ENCODE measurements at regions not wholly inside any gene's neighbourhood (a gene's known extent, or its start where the extent isn't known, plus 50 kb on each side); places are given as distances from the start of the nearest gene placed in this dataset.

- DNase-seq = no peak
Measured at GRCh38 chr10:130747946-130748345, 563.6 kb downstream of the TCERG1L start.

GRCh38 chr10:130748409-130749057, 563.0 kb downstream of the TCERG1L start:
- DNase-seq = no peak

- DNase-seq = no peak
Measured at GRCh38 chr10:130749911-130750310, 561.6 kb downstream of the TCERG1L start.

GRCh38 chr10:130750441-130750840, 561.1 kb downstream of the TCERG1L start:
- DNase-seq = no peak

DNA sequence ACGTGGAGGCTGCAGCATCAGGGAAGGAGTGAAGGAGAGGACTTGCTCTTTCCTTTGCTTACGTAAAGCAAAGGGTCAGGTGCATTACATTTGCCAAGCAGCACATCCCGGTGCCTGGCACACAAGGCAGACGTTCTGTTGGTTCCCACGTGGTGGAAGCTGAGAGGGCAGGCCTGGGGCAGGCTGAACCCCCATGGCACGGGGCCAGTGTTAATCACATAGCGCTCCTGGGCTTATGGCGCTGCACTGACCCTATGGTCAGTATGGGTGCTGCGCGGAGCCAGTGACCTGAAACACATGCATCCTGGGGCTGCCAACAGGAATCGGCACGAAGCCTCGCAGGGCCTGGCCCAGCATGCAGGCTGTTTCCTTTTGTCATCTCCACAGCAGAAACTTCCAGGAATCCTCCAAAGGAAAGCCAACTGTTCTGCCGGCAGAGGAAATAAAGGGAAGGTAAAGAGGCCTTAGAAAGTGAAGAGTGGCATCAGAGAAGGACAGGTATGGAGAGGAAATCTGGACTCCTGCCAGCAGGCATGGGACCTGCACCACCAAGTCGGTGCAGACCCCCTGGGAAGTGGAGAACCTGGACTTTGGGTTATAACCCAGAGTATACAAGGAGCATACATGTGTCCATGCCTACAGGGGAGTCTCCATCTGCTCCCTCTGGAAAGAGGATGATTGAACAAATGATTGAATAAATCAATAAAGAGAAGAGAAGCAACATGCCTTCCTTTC, 560.2 kb downstream of the TCERG1L start:
- DNase-seq = no peak

DNA sequence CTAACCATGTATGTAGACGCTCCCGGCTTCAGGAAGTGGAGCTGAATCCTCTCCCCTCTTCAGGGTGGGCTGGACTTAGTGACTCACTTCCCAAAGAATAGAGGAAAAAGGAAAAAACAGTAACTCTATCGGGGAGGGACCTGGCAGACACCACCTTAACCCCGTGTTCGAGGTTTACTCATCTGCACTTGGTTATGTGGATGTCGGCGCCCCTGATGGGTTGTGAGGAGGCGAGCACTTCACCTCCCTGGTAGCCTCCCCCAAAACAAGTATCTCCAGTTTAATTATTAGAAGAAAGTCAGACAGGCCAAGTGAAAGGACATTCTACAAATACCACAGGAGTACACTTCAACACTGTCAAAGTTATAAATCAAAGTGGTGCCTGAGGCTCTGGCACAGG, 559.7 kb downstream of the TCERG1L start:
- DNase-seq = no peak

DNA sequence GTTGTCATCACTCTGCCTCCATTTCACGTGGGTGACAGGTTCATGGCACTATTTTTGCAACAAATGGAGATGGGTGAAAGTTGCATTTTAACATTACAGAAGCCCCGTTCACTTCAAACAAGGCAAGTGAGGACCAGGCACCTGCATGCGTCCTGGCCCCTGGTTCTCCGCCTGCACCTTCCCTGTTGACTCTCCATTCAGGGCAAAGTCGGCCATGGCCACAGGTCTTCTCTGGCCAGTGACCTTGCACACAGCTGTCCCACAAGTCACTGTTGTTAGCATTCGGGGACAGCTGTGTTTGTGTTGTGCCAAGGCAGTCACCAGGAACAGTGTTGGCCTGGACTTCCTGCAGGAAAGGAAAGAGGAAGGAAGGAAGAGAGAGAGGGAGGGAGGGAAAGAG, 554.9 kb downstream of the TCERG1L start:
- no peak for DNase-seq

DNA sequence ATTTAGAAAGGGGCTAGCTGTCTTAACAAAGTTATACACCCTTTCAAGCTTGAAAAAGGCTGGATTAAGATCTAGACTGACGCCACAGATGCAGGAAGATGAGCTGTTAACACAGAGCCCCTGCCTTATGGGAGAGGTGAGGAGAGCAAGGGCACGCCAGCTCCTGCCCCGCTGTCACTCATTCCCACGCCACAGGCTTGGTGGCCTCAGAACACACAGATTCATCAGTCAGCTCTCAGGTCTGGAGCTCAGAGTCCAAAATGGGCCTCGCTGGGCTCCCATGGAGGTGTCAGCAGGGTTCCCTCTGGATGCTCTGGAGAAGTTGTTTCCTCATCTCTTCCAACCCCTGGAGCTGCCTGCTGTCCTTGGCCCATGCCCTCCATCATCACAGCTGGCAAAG, 554.2 kb downstream of the TCERG1L start:
- DNase-seq = no peak

- DNase-seq = no peak
Measured at GRCh38 chr10:130757821-130758489, 553.6 kb downstream of the TCERG1L start.

- no peak for DNase-seq
Measured at GRCh38 chr10:130758529-130758928, 553.0 kb downstream of the TCERG1L start.

DNA sequence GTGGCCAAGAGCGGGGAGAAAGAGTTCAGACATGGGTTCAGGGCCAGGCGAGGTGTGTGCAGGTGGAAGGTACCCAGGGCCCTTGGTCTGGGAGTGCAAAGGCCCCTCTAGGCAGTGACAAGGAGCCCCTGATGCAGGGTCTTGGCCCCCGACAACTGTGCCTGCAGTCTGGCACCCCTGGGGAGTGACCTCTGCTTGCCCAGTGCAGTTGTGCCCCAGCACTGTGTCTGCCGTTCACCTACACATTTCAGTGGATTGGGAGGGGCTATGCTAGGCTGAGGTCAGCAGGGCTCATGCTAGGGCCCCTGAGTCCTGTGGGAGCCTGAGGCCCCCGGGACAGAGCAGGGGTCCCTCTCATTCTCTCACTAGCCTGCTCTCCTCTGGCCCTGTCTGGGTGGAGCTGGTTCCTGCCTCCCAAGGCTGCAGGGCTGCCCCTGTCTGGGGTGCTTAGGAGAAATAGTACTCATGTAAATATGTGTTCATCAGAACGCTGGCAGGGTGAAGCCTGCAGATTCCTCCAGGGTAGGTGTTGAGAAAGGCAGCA, 550.4 kb downstream of the TCERG1L start:
- DNase-seq = no peak

GRCh38 chr10:130761788-130762301, 549.7 kb downstream of the TCERG1L start:
- DNase-seq = no peak

GRCh38 chr10:130762491-130762890, 549.0 kb downstream of the TCERG1L start:
- no peak for DNase-seq

DNA sequence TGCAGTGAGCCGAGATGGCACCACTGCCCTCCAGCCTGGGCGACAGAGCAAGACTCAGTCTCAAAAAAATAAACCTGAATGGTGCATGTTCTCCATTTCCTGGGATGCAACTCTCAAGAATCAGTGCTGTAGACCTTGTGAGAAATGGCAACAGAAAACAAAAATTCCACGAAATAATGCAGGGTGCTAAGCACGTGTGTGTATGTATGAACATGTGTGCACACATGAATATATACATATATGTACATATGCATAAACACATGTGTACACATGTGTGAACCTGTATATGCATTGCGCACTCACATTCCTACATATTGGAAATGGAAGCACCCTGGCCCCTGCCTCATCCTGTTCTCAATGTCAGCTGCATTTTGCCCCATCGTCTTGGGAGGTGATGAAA, 548.5 kb downstream of the TCERG1L start:
- DNase-seq = no peak

GRCh38 chr10:130763491-130763890, 548.0 kb downstream of the TCERG1L start:
- no peak for DNase-seq

DNA sequence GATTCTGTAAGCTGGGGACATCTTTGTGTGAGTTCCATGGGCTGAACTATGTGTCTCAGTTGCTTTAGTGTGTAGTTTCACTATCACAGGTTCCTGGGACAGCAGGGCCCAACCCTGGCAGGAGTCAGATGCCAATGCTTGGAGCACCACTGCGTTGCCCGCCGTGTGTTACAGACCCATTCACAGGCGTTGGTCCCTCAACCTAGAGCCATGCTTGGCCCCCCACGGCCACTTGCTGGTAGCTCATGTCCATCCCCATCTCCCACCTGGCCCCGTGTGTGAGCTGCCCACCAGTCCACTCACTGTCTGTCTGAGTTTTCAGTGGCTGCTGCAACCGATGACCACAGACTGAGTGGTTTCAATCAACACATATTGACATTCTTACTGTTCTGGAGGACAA, 546.9 kb downstream of the TCERG1L start:
- no peak for DNase-seq

- DNase-seq = no peak
Measured at GRCh38 chr10:130766071-130766470, 545.5 kb downstream of the TCERG1L start.

DNA sequence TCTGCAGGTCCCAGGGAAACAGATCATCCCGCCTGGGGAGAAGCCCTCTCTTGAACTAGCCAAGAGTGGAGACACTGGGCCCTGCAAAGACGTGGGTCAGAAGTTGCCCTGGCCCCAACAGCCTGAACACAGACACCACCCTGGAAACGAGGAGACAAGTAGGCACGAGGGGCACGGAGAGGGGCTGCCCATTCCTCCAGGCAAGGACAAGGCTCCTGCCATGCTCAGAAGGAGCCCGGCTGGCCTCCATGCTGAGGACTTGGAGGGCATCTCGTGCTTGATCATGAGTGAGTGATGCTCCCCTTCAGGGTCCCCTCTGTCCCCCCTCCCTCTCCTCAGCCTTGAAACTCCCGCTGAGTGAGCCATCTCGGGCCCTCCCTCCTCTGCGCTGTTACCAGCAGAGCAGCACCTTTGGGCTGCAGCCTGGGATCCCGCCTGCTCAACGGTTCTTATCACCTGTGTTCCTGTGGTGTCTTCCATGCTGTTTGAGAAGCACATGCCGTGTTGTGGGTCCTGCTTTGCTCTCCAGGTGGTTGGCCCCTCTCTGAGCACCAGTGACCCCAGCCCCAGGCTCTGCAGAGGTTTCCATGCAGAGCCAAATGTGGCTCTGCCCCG, 544.3 kb downstream of the TCERG1L start:
- DNase-seq = no peak

DNA sequence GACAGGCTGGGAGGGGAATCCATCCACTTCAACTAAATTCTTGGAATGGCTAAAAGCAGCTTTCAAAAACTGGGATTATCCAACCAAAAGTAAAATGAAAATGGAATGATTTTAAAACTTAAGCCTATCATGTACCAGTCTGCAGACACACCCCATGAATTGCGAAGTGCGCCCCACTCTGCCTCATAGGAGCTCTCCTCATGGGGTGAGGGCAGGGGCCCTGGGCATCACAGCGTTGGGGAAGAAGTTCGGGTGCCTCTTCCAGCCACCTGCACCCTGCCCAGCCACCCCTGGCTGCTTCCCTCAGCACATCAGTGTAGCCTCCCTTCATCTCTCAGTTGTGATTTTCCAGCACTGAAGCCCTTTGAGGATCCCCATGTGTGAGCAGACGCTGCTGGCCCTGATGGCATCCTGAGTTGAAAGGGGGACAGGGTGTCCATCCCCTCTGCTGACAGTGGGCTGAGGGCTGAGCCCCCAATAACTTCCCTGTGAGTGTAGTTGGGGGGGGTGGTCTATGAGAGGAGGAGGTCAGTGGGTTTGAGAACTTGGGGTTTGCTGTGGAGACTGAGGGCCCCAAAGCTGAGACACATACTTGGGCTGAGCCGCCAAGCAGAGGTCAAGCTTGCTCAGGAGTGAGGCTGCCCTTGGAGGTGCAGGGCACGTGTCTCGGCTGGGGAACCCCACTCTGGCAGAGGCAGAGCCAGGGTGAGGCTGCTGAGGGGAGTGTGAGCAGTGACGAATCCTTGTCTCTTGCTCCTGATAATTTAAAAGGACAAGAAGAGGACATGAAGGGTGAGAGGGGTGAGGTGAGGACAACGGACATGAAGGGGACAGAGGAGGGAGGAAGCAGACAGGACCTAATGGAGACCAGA, 542.1 kb downstream of the TCERG1L start:
- DNase-seq = no peak

- no peak for DNase-seq
Measured at GRCh38 chr10:130770018-130770630, 541.4 kb downstream of the TCERG1L start.

DNA sequence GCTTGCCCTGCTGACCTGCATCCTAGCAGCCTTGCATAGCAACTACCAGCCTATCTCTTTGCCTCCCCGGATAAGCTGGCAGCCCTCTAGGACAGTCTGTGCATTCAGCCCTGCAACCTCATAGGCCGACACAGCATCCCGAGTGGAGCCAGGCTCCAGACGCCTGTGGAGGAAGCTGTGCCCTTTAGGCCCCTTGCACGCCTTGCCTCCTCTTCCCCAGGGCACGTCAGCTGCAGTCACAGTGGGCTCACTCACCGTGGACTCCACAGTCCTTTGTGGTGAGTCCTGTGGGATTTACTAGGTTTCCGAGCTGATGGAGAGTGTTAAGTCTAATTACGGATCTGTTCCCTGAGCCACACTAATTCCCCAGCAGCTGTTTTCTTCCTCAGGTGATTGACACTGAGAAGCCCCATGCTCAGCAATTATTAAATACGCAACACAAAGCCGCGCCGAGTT, 540.0 kb downstream of the TCERG1L start:
- DNase-seq = peak; percentile 25
